GM12873 (cell line): ENCODE measurements at regions not wholly inside any gene's neighbourhood (a gene's known extent, or its start where the extent isn't known, plus 50 kb on each side); places are given as distances from the start of the nearest gene placed in this dataset.

ENCODE experiments used
- TF ChIP-seq, protein P1 (sequence below): IDR thresholded peaks from 2 replicates; pipeline ENCODE4 v1.5.1; 2012; ENCODE audit warnings: low read depth, mild to moderate bottlenecking, moderate library complexity, low read length, control low read depth; ENCODE audit not compliant: insufficient read depth; ENCODE audit errors: missing control alignments

DNA sequence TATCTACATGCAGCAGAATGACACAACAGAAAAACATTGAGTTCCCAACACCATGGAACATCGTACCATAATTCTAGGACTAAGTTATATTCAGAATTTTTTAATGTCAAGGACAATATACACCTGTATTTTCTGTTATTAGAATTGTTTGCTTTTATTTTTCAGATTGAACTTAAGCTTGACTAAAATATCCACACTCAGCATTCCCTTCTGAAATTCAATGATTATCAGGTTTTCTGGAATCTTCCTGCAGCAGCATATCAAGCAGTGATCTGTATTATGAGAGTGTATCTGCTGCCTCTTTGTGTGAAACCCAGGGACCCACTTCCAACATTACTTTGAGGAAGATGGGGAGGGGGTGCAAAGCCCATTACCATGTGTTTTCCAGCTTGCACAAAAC lies 578.6 kb upstream of the JAG1 start:
- TF ChIP-seq, protein P1, sequence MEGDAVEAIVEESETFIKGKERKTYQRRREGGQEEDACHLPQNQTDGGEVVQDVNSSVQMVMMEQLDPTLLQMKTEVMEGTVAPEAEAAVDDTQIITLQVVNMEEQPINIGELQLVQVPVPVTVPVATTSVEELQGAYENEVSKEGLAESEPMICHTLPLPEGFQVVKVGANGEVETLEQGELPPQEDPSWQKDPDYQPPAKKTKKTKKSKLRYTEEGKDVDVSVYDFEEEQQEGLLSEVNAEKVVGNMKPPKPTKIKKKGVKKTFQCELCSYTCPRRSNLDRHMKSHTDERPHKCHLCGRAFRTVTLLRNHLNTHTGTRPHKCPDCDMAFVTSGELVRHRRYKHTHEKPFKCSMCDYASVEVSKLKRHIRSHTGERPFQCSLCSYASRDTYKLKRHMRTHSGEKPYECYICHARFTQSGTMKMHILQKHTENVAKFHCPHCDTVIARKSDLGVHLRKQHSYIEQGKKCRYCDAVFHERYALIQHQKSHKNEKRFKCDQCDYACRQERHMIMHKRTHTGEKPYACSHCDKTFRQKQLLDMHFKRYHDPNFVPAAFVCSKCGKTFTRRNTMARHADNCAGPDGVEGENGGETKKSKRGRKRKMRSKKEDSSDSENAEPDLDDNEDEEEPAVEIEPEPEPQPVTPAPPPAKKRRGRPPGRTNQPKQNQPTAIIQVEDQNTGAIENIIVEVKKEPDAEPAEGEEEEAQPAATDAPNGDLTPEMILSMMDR = no peak

DNA sequence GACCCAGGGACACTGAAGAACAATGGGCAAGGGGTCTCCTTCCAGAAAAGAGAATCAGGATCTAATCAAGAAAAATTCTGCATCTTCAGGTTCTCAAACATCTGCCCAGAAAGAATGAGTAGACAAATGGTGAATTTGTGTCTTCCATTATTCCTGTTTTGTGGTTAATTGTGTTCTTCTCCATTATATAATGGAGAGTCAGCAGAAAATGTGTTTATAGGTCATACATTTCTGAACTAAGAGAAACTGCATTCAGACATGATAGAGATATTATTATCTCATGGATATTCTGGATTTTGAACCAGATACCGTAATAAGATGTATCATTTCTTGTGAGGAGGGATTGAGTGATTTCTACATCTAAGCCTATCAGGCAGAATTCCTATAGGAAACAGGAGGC lies 581.7 kb upstream of the JAG1 start:
- TF ChIP-seq, protein P1 = no peak

DNA sequence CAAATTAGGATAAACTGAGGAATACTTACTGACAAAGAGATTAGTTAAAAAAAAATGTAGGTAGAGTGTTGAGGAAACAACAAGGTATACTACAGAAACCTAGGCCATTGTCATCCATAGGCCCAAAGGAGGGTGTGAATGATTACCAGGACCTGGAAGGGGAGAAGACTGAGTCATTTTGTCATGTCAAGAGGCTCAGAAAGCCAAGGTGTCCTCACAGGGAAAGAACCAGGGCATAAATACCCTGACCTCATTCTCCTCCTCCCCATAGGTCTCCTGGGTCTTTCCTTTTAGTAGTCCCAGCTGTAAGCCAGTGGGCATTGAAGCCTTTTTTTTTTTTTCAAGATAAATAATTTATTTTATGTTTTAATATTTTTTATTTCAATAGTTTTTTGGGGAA lies 582.1 kb upstream of the JAG1 start:
- TF ChIP-seq, protein P1 = no peak

DNA sequence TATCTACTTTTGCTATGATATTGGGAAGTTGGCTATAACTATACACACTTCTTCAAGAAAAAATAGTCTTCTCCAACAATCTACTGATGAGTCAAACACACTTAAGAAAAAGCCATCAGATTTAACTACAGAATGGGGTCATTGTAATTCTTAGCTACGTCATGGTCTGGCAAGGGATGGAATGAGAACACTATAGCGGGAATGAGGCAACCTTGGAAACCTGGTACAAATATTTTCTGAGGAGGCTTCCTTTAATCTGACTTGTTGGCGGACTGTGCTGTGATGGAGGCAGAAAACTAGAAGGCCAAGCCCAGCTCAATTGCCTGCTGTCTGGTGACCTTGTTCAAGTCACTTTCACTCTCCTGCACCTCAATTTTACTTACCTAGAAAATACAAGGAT lies 586.8 kb upstream of the JAG1 start:
- TF ChIP-seq, protein P1 = no peak

DNA sequence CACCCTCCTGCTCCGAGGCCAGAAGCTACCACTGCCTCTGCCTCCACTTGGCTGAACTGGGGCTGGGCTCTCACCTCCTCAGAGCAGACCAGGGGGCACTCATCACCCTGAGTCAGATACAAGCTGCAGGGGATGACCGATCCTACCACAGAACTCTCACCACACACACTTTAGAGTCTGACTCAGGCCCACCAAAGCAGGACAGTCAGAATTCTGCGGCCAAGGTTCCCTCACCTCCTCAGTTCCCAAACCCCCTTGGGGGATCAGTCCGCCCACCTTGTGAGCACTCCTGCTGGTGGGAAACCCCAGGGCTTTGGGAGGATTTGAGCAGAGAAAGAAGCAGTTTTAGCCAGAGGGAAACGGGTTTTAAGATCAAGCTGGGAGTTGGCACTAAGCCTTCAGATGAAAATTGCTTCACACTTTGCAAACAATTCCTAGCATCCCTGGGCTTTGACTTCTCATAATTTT lies 587.8 kb upstream of the JAG1 start:
- TF ChIP-seq, protein P1 = no peak

DNA sequence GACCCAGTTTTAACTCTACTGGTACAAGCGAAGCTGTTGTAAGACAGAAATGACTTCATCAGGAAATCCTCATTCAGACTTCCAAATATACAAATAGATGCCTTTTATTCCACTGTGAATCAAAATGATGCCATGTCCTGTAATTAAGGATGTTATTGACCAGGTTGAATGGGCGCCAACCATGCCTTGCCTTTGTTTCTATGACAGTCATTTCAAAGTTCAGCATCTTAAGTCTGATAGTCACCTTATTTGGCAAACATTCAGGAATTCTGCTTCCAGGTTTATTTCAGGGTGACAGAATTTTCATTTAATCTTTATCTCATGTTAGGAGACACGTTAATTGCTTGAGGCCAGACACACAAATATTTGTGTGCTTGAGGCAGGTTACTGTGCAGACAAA lies 592.8 kb upstream of the JAG1 start:
- TF ChIP-seq, protein P1 = no peak

DNA sequence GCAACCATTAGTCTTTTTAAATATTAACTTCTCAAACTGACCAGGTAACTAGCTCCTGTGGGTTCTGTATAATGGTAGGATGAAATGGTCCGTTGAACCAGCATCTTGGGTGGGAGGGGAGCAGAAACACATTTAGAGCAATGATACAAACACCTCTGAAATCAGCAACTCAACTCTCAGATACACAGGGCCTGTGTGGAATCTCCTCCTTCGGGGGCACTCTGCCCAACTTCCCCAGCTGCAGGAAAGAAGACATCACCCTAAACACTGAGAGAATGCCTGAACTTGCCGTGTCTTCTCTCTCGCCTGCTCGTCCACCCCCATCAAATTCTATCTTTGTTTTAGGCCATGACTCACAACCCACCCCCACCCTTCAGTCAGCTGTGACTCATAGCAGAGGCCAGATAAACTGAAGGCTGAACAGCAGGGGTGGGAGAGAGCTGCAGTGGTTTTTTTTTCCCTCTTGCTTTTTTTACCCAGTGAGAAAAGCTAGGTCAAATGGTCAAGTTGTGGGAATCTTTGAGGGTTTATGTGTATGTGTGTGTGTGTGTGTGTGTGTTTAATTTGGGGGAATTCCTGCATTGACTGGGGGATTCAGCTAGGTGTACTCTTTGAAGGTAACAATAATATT lies 593.4 kb upstream of the JAG1 start:
- TF ChIP-seq, protein P1 = no peak
